DND-41 (cell line): ENCODE measurements at regions not wholly inside any gene's neighbourhood (a gene's known extent, or its start where the extent isn't known, plus 50 kb on each side); places are given as distances from the start of the nearest gene placed in this dataset.
"Not testable (repeated sequence)": the region's sequence is repeated elsewhere in the genome, so short reads cannot be mapped to it uniquely, and the experiment has no call there.

Experiments used
- CTCF ChIP-seq: IDR thresholded peaks from 2 replicates; pipeline ENCODE4 v1.5.1; 2012; ENCODE audit warnings: borderline replicate concordance, low read length, moderate library complexity, mild to moderate bottlenecking; ENCODE audit not compliant: poor library complexity, severe bottlenecking; ENCODE audit errors: extremely low read depth
- EZH2 ChIP-seq: IDR thresholded peaks from 3 replicates; pipeline ENCODE4 v1.6.1; 2012; ENCODE audit warnings: borderline replicate concordance, low read depth, mild to moderate bottlenecking, moderate library complexity, low read length, inconsistent platforms; ENCODE audit not compliant: severe bottlenecking

GRCh38 chr12:131233850-131234789 is 280.4 kb downstream of the ADGRD1 start:
- not testable (repeated sequence) for TF ChIP-seq CTCF, EZH2
